ENCODE measurements at regions not wholly inside any gene's neighbourhood (a gene's known extent, or its start where the extent isn't known, plus 50 kb on each side); places are given as distances from the start of the nearest gene placed in this dataset.

- H3K4me1 ChIP-seq = no peaks in the 10 kb centered on the region
- TF ChIP-seq CTCF (IDR thresholded peaks at IDR 0.05) = no peak
- H3K4me2 ChIP-seq (ENCODE audit: low read length) = no peak overlapping the region
- no peaks in the 10 kb centered on the region for H3K27me3 ChIP-seq (ENCODE audit: control insufficient read depth, insufficient read depth, low read length)
- no peaks in the 10 kb centered on the region for H3K9me3 ChIP-seq (ENCODE audit: control insufficient read depth, low read length)
- no peak overlapping the region for H3K27ac ChIP-seq
- H3K79me2 ChIP-seq = no peaks in the 10 kb centered on the region
- H3K36me3 ChIP-seq (ENCODE audit: control insufficient read depth, insufficient read depth, low read length) = no peaks in the 10 kb centered on the region
- H3K4me3 ChIP-seq (ENCODE audit: low read depth, low read length) = no peak overlapping the region
- no peak overlapping the region for H2AFZ ChIP-seq
- no peak overlapping the region for H3K9ac ChIP-seq
Observed at GRCh38 chr15:70535071-70535954, 228.0 kb downstream of the UACA start.

GRCh38 chr15:70533931-70534742 is 229.2 kb downstream of the UACA start:
- TF ChIP-seq CTCF (IDR thresholded peaks at IDR 0.05) = no peak
- H3K27ac ChIP-seq = no peak overlapping the region
- no peak overlapping the region for H2AFZ ChIP-seq
- no peaks in the 10 kb centered on the region for H3K4me1 ChIP-seq
- no peak overlapping the region for H3K4me3 ChIP-seq (ENCODE audit: low read depth, low read length)
- no peaks in the 10 kb centered on the region for H3K9me3 ChIP-seq (ENCODE audit: control insufficient read depth, low read length)
- H3K27me3 ChIP-seq (ENCODE audit: control insufficient read depth, insufficient read depth, low read length) = no peaks in the 10 kb centered on the region
- H3K36me3 ChIP-seq (ENCODE audit: control insufficient read depth, insufficient read depth, low read length) = no peaks in the 10 kb centered on the region
- H3K79me2 ChIP-seq = no peaks in the 10 kb centered on the region
- no peak overlapping the region for H3K4me2 ChIP-seq (ENCODE audit: low read length)
- no peak overlapping the region for H3K9ac ChIP-seq

- Histone ChIP-seq H3K27ac (no peak overlapping the region), H3K4me2 (ENCODE audit: low read length) (no peak overlapping the region), H2AFZ (no peak overlapping the region), H3K4me1 (no peaks in the 10 kb centered on the region), H3K9ac (no peak overlapping the region), H3K36me3 (ENCODE audit: control insufficient read depth, insufficient read depth, low read length) (no peaks in the 10 kb centered on the region), H3K9me3 (ENCODE audit: control insufficient read depth, low read length) (no peaks in the 10 kb centered on the region), H3K4me3 (ENCODE audit: low read depth, low read length) (no peak overlapping the region), H3K79me2 (no peaks in the 10 kb centered on the region), H3K27me3 (ENCODE audit: control insufficient read depth, insufficient read depth, low read length) (no peaks in the 10 kb centered on the region)
- TF ChIP-seq CTCF (IDR thresholded peaks at IDR 0.05) = no peak
Observed at GRCh38 chr15:70532531-70533186, 230.7 kb downstream of the UACA start.

GRCh38 chr15:70531576-70531975 is 231.8 kb downstream of the UACA start:
- H3K4me2 ChIP-seq (ENCODE audit: low read length) = no peak overlapping the region
- no peaks in the 10 kb centered on the region for H3K4me1 ChIP-seq
- H3K36me3 ChIP-seq (ENCODE audit: control insufficient read depth, insufficient read depth, low read length) = no peaks in the 10 kb centered on the region
- no peak for TF ChIP-seq CTCF (IDR thresholded peaks at IDR 0.05)
- no peak overlapping the region for H2AFZ ChIP-seq
- H3K4me3 ChIP-seq (ENCODE audit: low read depth, low read length) = no peak overlapping the region
- no peak overlapping the region for H3K27ac ChIP-seq
- H3K27me3 ChIP-seq (ENCODE audit: control insufficient read depth, insufficient read depth, low read length) = no peaks in the 10 kb centered on the region
- H3K79me2 ChIP-seq = no peaks in the 10 kb centered on the region
- no peak overlapping the region for H3K9ac ChIP-seq
- H3K9me3 ChIP-seq (ENCODE audit: control insufficient read depth, low read length) = no peaks in the 10 kb centered on the region

All from parathyroid adenoma (tissue), 2 donors.